GM12865 (cell line): ENCODE measurements at regions not wholly inside any gene's neighbourhood (a gene's known extent, or its start where the extent isn't known, plus 50 kb on each side); places are given as distances from the start of the nearest gene placed in this dataset.

Experiments used
- DNase-seq: peaks from one replicate; pipeline ENCODE4 v3.0.0; 2010; ENCODE audit warnings: low read depth
- H3K4me3 ChIP-seq: 2 replicates; pipeline ENCODE4 v1.5.1; 2011; ENCODE audit warnings: mild to moderate bottlenecking, low read depth, low read length, control low read depth
- CTCF ChIP-seq: IDR thresholded peaks from 2 replicates; pipeline ENCODE4 v1.5.1; 2011; ENCODE audit warnings: low read length, control low read depth, low read depth, inconsistent platforms; ENCODE audit not compliant: insufficient read depth; ENCODE audit errors: missing control alignments

- no peak for TF ChIP-seq CTCF
- DNase-seq = no peak
- H3K4me3 ChIP-seq = no peak overlapping the region
Observed at GRCh38 chr4:163959932-163960331, 465.4 kb downstream of the TMA16 start.

GRCh38 chr4:163966612-163967011 is 472.1 kb downstream of the TMA16 start:
- no peak for DNase-seq
- TF ChIP-seq CTCF = no peak
- H3K4me3 ChIP-seq = no peak overlapping the region

GRCh38 chr4:163967263-163967662 is 472.8 kb downstream of the TMA16 start:
- peak; percentile 37 for DNase-seq
- no peak overlapping the region for H3K4me3 ChIP-seq
- TF ChIP-seq CTCF = no peak

- no peak for TF ChIP-seq CTCF
- H3K4me3 ChIP-seq = no peak overlapping the region
- no peak for DNase-seq
Observed at GRCh38 chr4:163967710-163968109, 473.2 kb downstream of the TMA16 start.

GRCh38 chr4:163969291-163969690 is 474.8 kb downstream of the TMA16 start:
- H3K4me3 ChIP-seq = no peak overlapping the region
- no peak for TF ChIP-seq CTCF
- no peak for DNase-seq

- TF ChIP-seq CTCF = no peak
- no peak for DNase-seq
- no peak overlapping the region for H3K4me3 ChIP-seq
Observed at GRCh38 chr4:163976588-163976987, 482.1 kb downstream of the TMA16 start.

- DNase-seq = no peak
- no peak overlapping the region for H3K4me3 ChIP-seq
- no peak for TF ChIP-seq CTCF
Observed at GRCh38 chr4:163988391-163988790, 493.9 kb downstream of the TMA16 start.
